A549 (cell line): ENCODE measurements at regions not wholly inside any gene's neighbourhood (a gene's known extent, or its start where the extent isn't known, plus 50 kb on each side); places are given as distances from the start of the nearest gene placed in this dataset.
A peak's percentile ranks its signal among the peaks of the same experiment; 100 is the strongest.

Experiments used
- ATAC-seq, 2 experiments: fragments of 200-7000 bp in 1 of 2; fragments of >200 bp in 1 of 2; cut with Nextera tagmentation in 1 of 2; cut with Tn5 transposase in 1 of 2; 3 replicates each; pipeline versions ENCODE4 v1.8.0 to v1.9.1; 2018 to 2020; ENCODE audit warnings: mild to moderate bottlenecking in 1 of 2, moderate library complexity in 1 of 2
- CTCF ChIA-PET: fragments of 300-600 bp; sonication (Branson Sonifier 250); formaldehyde crosslinking; extraction: SDS; loops from one replicate; lab custom pipeline; 2021; ENCODE audit warnings: antibody characterized with exemption, inconsistent platforms; lab: Yijun Ruan, JAX
- POLR2A ChIA-PET: fragments of 350-600 bp; formaldehyde crosslinking; extraction: SDS; loops from one replicate; lab custom pipeline; 2021; ENCODE audit warnings: antibody characterized with exemption, inconsistent platforms; lab: Yijun Ruan, JAX
- DNase-seq, 2 experiments: peaks; one replicate each; pipeline versions ENCODE4 v3.0.0 to v3.0.0-alpha.2; 2011 to 2016; ENCODE audit warnings: low read depth in 1 of 2, low spot score in 1 of 2
- FAIRE-seq: peaks from 2 replicates; lab custom pipeline; 2011; peaks lifted over from hg19 to GRCh38; lab: Jason Lieb, UNC
- H3K27ac ChIP-seq, 2 experiments: fragments of >200 bp; sonication (Bioruptor Twin); formaldehyde crosslinking; 3 replicates each; pipeline ENCODE4 v1.5.1; 2016 to 2017
- H3K4me1 ChIP-seq: fragments of >200 bp; sonication (Bioruptor Twin); formaldehyde crosslinking; 3 replicates; pipeline ENCODE4 v1.6.1; 2016
- H3K4me2 ChIP-seq: fragments of >200 bp; sonication (Bioruptor Twin); formaldehyde crosslinking; 3 replicates; pipeline ENCODE4 v1.6.1; 2016
- H3K4me3 ChIP-seq: fragments of >200 bp; sonication (Bioruptor Twin); formaldehyde crosslinking; 3 replicates; pipeline ENCODE4 v1.5.1; 2016
- H3K9me3 ChIP-seq: fragments of >200 bp; sonication (Bioruptor Twin); formaldehyde crosslinking; 3 replicates; pipeline ENCODE4 v1.6.1; 2016
- BHLHE40 ChIP-seq: IDR thresholded peaks from 2 replicates; pipeline ENCODE4 v1.6.1; 2012; ENCODE audit warnings: low read depth, low read length, inconsistent platforms
- CBX2 ChIP-seq: fragments of 200-600 bp; sonication (generic); IDR thresholded peaks from 2 replicates; pipeline ENCODE4 v1.6.1; 2016; ENCODE audit warnings: low read depth, mild to moderate bottlenecking, borderline replicate concordance
- CBX8 ChIP-seq: fragments of 200-600 bp; sonication (generic); IDR thresholded peaks from 2 replicates; pipeline ENCODE4 v1.6.1; 2016
- CEBPB ChIP-seq, 2 experiments: fragments of >200 bp in 1 of 2; sonication (Bioruptor Twin) in 1 of 2; formaldehyde crosslinking in 1 of 2; IDR thresholded peaks; 2 replicates each; pipeline ENCODE4 v1.6.1; 2012 to 2016
- CHD4 ChIP-seq: fragments of 200-600 bp; sonication (generic); IDR thresholded peaks from 2 replicates; pipeline ENCODE4 v1.6.1; 2016; ENCODE audit warnings: antibody characterized with exemption, mild to moderate bottlenecking, borderline replicate concordance
- EHMT2 ChIP-seq: fragments of 200-600 bp; sonication (generic); IDR thresholded peaks from 2 replicates; pipeline ENCODE4 v1.6.1; 2016; ENCODE audit warnings: antibody characterized with exemption, low read depth, mild to moderate bottlenecking, moderate library complexity
- EP300 ChIP-seq, 2 experiments: fragments of >200 bp; sonication (Bioruptor Twin); formaldehyde crosslinking; IDR thresholded peaks; 2 replicates in 1 of 2; 3 replicates in 1 of 2; pipeline ENCODE4 v1.6.1; 2016 to 2017
- FOSB ChIP-seq: fragments of 250-450 bp; sonication (Bioruptor Pico); IDR thresholded peaks from 2 replicates; pipeline ENCODE4 v1.5.0; 2020; ENCODE audit warnings: mild to moderate bottlenecking, moderate library complexity
- HDAC2 ChIP-seq: fragments of 200-600 bp; sonication (generic); IDR thresholded peaks from 2 replicates; pipeline ENCODE4 v1.6.1; 2016
- HEYL ChIP-seq: fragments of 250-450 bp; sonication (Bioruptor Pico); IDR thresholded peaks from 2 replicates; pipeline ENCODE4 v1.8.0; 2021; ENCODE audit warnings: mild to moderate bottlenecking, moderate library complexity
- JUN ChIP-seq, 2 experiments: fragments of >200 bp; sonication (Bioruptor Twin); formaldehyde crosslinking; IDR thresholded peaks; 2 replicates in 1 of 2; 3 replicates in 1 of 2; pipeline ENCODE4 v1.6.1; 2016 to 2017
- MAZ ChIP-seq: fragments of 150-350 bp; IDR thresholded peaks from 2 replicates; pipeline ENCODE4 v1.6.1; 2014; ENCODE audit warnings: antibody characterized with exemption, low read depth, low read length, borderline replicate concordance
- NFE2L2 ChIP-seq: fragments of 150-350 bp; conservative IDR thresholded peaks from 2 replicates; pipeline ENCODE4 v1.6.1; 2014; ENCODE audit warnings: low read length
- NPAS2 ChIP-seq: fragments of 250-450 bp; sonication (Bioruptor Pico); IDR thresholded peaks from 2 replicates; pipeline ENCODE4 v1.8.0; 2022; ENCODE audit warnings: mild to moderate bottlenecking, moderate library complexity, borderline replicate concordance
- NR3C1 ChIP-seq: fragments of >200 bp; sonication (Bioruptor Twin); formaldehyde crosslinking; IDR thresholded peaks from 3 replicates; pipeline ENCODE4 v1.6.1; 2017
- POLR2A ChIP-seq: IDR thresholded peaks from 2 replicates; pipeline ENCODE4 v1.6.1; 2012; ENCODE audit warnings: mild to moderate bottlenecking, low read length
- RAD21 ChIP-seq, 2 experiments: fragments of >200 bp in 1 of 2; sonication (Bioruptor Twin) in 1 of 2; formaldehyde crosslinking in 1 of 2; IDR thresholded peaks in 1 of 2; conservative IDR thresholded peaks in 1 of 2; 2 replicates in 1 of 2; 3 replicates in 1 of 2; pipeline ENCODE4 v1.6.1; 2012 to 2018; ENCODE audit warnings: inconsistent platforms in 1 of 2
- RARB ChIP-seq: fragments of 250-450 bp; sonication (Bioruptor Pico); IDR thresholded peaks from 2 replicates; pipeline ENCODE4 v1.8.0; 2021; ENCODE audit warnings: mild to moderate bottlenecking, moderate library complexity
- RCOR1 ChIP-seq: fragments of 150-350 bp; IDR thresholded peaks from 2 replicates; pipeline ENCODE4 v1.6.1; 2014; ENCODE audit warnings: antibody characterized with exemption, low read length, low read depth
- SREBF2 ChIP-seq: fragments of 450-650 bp; IDR thresholded peaks from 2 replicates; pipeline ENCODE4 v1.6.1; 2014; ENCODE audit warnings: mild to moderate bottlenecking, moderate library complexity
- TFCP2L1 ChIP-seq: fragments of 250-450 bp; sonication (Bioruptor Pico); IDR thresholded peaks from 2 replicates; pipeline ENCODE4 v1.5.0; 2021; ENCODE audit warnings: mild to moderate bottlenecking
- TP53 ChIP-seq: fragments of 250-450 bp; sonication (Bioruptor Pico); IDR thresholded peaks from 2 replicates; pipeline ENCODE4 v1.5.0; 2021; ENCODE audit warnings: mild to moderate bottlenecking, moderate library complexity
- ZFP36 ChIP-seq: fragments of 450-650 bp; IDR thresholded peaks from 2 replicates; pipeline ENCODE4 v1.6.1; 2014; ENCODE audit warnings: borderline replicate concordance; ENCODE audit not compliant: partially characterized antibody
- ZNF302 ChIP-seq: fragments of 250-450 bp; sonication (Bioruptor Pico); IDR thresholded peaks from 2 replicates; pipeline ENCODE4 v1.9.0; 2021; ENCODE audit warnings: inconsistent platforms, mild to moderate bottlenecking, moderate library complexity
- WGBS: methylation state at CpG from one replicate; pipeline ENCODE4 v1.1.6; 2017; ENCODE audit errors: missing lambda C conversion rate; 5-methylcytosine and 5-hydroxymethylcytosine counted together
- TF ChIP-seq, protein P1 (sequence below): fragments of 150-350 bp; IDR thresholded peaks from 2 replicates; pipeline ENCODE4 v1.6.1; 2014; ENCODE audit warnings: low read depth, mild to moderate bottlenecking, low read length
- TF ChIP-seq, protein P2 (sequence below): IDR thresholded peaks from 2 replicates; pipeline ENCODE4 v1.6.1; 2012
- TF ChIP-seq, protein P3 (sequence below): IDR thresholded peaks from 2 replicates; pipeline ENCODE4 v1.6.1; 2012

DNA sequence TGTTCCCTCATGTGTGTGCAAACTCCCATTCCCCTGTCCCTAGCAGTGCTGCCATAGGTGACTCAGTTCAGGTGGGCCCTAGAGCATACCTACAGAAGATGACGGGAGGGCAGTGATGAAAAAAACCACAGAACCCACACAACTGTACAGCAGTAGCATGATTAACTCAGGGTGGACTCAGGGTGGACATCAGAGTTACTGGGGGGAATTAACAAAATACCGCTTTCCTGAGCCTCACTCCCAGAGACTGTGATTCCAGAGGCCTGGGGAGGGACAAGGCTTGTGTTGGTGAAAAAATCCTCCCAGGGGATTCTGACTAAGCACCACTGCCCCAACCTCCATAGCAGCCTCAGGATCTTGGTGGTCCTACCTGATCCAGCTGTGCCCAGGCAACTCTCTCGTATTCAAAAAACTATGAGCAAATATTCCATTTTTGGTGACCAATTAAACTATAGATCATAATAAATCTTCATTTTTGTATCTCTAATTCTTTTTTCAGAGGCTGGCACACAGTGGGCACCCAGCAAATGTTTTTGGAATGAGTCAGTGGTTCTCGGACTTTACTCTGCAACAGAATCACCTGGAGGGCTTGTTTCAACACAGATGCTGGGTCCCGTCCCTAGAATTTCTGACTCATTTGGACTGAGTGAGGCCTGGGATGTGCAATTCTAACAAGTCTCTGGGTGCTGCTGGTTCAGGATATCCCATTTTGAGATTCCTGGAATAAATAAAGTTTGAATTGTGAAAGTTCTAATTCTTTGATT is 84.1 kb upstream of the NABP1 start (continued):
- TF ChIP-seq, protein P1, sequence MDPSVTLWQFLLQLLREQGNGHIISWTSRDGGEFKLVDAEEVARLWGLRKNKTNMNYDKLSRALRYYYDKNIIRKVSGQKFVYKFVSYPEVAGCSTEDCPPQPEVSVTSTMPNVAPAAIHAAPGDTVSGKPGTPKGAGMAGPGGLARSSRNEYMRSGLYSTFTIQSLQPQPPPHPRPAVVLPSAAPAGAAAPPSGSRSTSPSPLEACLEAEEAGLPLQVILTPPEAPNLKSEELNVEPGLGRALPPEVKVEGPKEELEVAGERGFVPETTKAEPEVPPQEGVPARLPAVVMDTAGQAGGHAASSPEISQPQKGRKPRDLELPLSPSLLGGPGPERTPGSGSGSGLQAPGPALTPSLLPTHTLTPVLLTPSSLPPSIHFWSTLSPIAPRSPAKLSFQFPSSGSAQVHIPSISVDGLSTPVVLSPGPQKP, result no peak
- TF ChIP-seq CEBPB (IDR thresholded peaks at IDR 0.05), result peak; percentile 71 to 76; a peak in 3 of 4 replicates
- TF ChIP-seq, protein P2, sequence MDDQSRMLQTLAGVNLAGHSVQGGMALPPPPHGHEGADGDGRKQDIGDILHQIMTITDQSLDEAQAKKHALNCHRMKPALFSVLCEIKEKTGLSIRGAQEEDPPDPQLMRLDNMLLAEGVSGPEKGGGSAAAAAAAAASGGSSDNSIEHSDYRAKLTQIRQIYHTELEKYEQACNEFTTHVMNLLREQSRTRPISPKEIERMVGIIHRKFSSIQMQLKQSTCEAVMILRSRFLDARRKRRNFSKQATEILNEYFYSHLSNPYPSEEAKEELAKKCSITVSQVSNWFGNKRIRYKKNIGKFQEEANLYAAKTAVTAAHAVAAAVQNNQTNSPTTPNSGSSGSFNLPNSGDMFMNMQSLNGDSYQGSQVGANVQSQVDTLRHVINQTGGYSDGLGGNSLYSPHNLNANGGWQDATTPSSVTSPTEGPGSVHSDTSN, result no peak
- TF ChIP-seq BHLHE40, result no peak
- TF ChIP-seq SREBF2, result no peak
- TF ChIP-seq TP53 (CRISPR knock-in tag), result no peak
- peak; percentile 41 to 71; a peak in 3 of 5 replicates for TF ChIP-seq JUN (IDR thresholded peaks at IDR 0.05)
- 0 out of 5 replicates have a peak, but pooled peaks of 1 of the 2 experiments have one; percentile 23 for TF ChIP-seq RAD21 (conservative IDR thresholded peaks at IDR 0.05 in 1 of 2, IDR thresholded peaks at IDR 0.05 in 1 of 2)
- TF ChIP-seq CHD4, result no peak
- TF ChIP-seq NPAS2 (CRISPR knock-in tag), result no peak
- no peak for TF ChIP-seq HEYL
- no peak for TF ChIP-seq FOSB (CRISPR knock-in tag)
- no peak for TF ChIP-seq MAZ
- no peak for TF ChIP-seq CBX2
- TF ChIP-seq EHMT2, result no peak
- no peak for TF ChIP-seq ZFP36
- TF ChIP-seq ZNF302 (CRISPR knock-in tag), result no peak
- TF ChIP-seq RCOR1, result no peak
- TF ChIP-seq HDAC2, result no peak
- TF ChIP-seq, protein P3, sequence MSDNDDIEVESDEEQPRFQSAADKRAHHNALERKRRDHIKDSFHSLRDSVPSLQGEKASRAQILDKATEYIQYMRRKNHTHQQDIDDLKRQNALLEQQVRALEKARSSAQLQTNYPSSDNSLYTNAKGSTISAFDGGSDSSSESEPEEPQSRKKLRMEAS, result no peak
- no peak for TF ChIP-seq NFE2L2
- TF ChIP-seq CBX8, result no peak
- no peak for TF ChIP-seq TFCP2L1 (CRISPR knock-in tag)
- TF ChIP-seq NR3C1, result no peak
- no peak for TF ChIP-seq POLR2A
- TF ChIP-seq, all 56 proteins: peak for 7

DNA sequence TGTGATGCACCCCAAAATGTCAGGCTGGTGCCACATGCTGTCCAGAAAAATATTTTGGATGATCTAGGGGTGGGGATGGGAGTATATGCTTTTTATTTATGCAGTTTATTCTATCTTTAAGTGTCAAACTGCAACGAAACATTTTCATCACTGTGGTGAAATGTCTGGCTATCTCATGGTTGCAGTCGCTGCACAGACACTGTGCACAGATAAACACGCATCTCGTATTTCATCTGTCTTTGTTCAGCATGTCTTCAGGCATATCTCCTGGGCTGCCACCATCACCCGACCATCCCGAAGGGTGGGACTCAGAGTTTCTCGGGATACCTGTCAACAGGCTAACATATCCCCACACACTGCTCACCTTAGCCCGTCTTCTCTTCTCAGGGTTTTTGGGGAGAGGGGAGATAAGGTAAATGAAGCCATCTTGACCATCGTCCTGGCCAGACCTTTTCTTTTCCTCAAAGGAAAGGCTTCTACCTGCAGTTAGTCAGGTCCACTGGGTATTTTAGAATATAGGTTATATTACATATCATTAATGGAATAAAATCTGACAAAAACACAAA is 80.7 kb upstream of the NABP1 start:
- ChIA-PET POLR2A (no interaction called here), CTCF (interaction anchor here (1.0 kb wide), 1 partner anchor 10 kb away, joined by 3 read pairs; no protein-coding TSS in a partner anchor)
- TF ChIP-seq EP300 (IDR thresholded peaks at IDR 0.05), result no peak
- TF ChIP-seq RARB (CRISPR knock-in tag), result no peak
- no peak for TF ChIP-seq TFCP2L1 (CRISPR knock-in tag)
- DNase-seq (no peak), ATAC-seq (no peak), FAIRE-seq (no peak)
- peaks cover 23% of the 10 kb centered on the region for H3K4me1 ChIP-seq
- H3K4me2 ChIP-seq, result no peak overlapping the region
- WGBS, result 85% methylated on average over 9 of the region's 9 CpGs
- H3K9me3 ChIP-seq, result no peaks in the 10 kb centered on the region; the same call in 2 of the 3 replicates
- H3K27ac ChIP-seq, result peak overlapping the region in 1 of 2 experiments; percentile 50; a peak in 1 of 6 replicates
- H3K4me3 ChIP-seq, result no peak overlapping the region
